ENCODE measurements at regions not wholly inside any gene's neighbourhood (a gene's known extent, or its start where the extent isn't known, plus 50 kb on each side); places are given as distances from the start of the nearest gene placed in this dataset.
"Not testable (repeated sequence)": the region's sequence is repeated elsewhere in the genome, so short reads cannot be mapped to it uniquely, and the experiment has no call there.

DNA sequence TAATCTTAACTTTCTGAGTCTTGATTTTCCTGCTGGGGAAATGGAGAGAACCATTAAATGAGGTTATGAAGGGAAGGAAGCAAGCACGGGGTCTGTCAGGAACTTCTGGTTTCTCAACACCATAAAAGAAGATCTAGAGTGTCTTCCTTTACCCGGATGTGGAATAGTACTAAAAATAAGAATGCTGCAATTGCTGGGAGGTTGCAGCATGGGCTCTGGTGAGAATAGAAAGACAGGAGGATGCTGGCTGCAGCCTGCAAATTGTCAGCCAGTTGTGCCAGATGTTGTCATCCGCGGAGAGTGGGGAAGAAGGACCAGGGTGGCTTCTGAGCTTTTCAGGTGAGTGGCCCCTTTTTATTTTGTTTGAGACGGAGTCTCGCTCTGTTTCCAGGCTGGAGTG is 69.3 kb upstream of the STC2 start:
- 98% methylated on average over 4 of the region's 6 CpGs for WGBS (ENCODE audit: insufficient coverage)
- no peak for DNase-seq (ENCODE audit: low read depth in 4 of 6, low spot score in 6 of 6)
- Histone ChIP-seq H3K36me3 (ENCODE audit: control insufficient read depth, insufficient read depth, low read length) (no peaks in the 10 kb centered on the region), H3K4me3 (ENCODE audit: low read depth, low read length) (no peak overlapping the region), H3K9me3 (ENCODE audit: control insufficient read depth, insufficient read depth, low read length) (no peaks in the 10 kb centered on the region), H3K27me3 (ENCODE audit: control insufficient read depth, insufficient read depth, low read length) (no peaks in the 10 kb centered on the region), H3K4me1 (ENCODE audit: control insufficient read depth, insufficient read depth, low read length) (peaks cover 12% of the 10 kb centered on the region), H3K27ac (ENCODE audit: low read depth, low read length) (no peak overlapping the region)

DNA sequence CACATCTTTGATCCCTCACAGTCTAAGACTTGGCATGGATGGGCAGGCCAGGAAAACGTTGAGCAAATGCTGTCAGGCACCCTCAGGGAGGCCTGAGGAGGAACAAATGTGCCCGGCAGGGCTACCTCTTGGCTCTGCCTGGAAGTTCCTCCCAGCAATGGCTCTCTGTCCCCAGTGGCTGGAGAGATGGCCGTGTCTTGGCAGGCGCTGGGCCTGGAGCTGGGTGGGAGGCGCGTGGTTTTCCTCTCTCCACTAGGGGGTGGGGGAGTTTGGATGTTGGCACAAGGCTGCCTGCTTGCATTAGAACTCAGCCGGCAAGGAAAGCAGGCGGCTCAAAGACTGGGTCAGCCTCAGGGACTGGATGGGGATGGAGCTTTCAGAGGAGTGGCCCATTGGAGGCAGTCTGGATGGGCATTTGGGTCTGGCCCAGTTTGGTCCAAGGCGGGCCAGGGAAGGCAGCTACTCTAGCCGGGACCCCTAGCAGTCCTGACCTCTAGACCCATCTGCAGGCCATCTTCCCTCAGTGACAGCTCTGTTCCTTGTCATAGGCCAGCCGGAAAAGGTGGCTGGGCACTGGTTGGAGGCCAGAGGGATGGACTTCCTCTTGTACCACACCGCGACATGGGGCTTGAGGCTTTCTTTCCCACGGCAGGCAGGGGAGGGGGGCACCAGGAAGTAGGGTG is 68.2 kb upstream of the STC2 start:
- no peaks in the 10 kb centered on the region for H3K9me3 ChIP-seq (ENCODE audit: control insufficient read depth, insufficient read depth, low read length)
- H3K4me3 ChIP-seq (ENCODE audit: low read depth, low read length): no peak overlapping the region
- H3K36me3 ChIP-seq (ENCODE audit: control insufficient read depth, insufficient read depth, low read length): no peaks in the 10 kb centered on the region
- DNase-seq (ENCODE audit: low read depth in 4 of 6, low spot score in 6 of 6): peak in 2 of 6 donors; percentile 38 to 61
- H3K4me1 ChIP-seq (ENCODE audit: control insufficient read depth, insufficient read depth, low read length): peaks cover 12% of the 10 kb centered on the region
- no peak overlapping the region for H3K27ac ChIP-seq (ENCODE audit: low read depth, low read length)
- WGBS (ENCODE audit: insufficient coverage): 66% methylated on average over 11 of the region's 14 CpGs
- no peaks in the 10 kb centered on the region for H3K27me3 ChIP-seq (ENCODE audit: control insufficient read depth, insufficient read depth, low read length)

DNA sequence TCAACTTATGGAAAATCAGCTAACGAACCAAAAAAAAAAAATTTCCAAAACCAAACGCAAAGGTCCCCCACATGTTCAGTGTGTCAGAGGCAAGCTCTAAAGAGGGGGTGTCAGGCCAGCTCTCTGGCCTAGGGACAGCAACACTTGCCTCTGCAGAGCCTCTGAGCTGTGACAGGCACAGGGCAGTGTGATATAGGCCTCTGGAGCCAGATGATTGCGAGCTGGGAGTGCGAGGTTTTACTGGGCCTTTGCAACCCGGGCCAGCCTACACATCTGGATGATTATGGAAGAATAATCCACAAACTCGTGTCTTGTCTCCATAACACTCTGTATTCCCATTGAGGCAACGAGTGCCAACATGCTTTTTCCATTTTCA is 67.7 kb upstream of the STC2 start:
- no peaks in the 10 kb centered on the region for H3K9me3 ChIP-seq (ENCODE audit: control insufficient read depth, insufficient read depth, low read length)
- H3K4me3 ChIP-seq (ENCODE audit: low read depth, low read length): no peak overlapping the region
- no peaks in the 10 kb centered on the region for H3K36me3 ChIP-seq (ENCODE audit: control insufficient read depth, insufficient read depth, low read length)
- no peak overlapping the region for H3K27ac ChIP-seq (ENCODE audit: low read depth, low read length)
- peaks cover 16% of the 10 kb centered on the region for H3K4me1 ChIP-seq (ENCODE audit: control insufficient read depth, insufficient read depth, low read length)
- 84% methylated on average over 6 of the region's 7 CpGs for WGBS (ENCODE audit: insufficient coverage)
- no peak for DNase-seq (ENCODE audit: low read depth in 4 of 6, low spot score in 6 of 6)
- no peaks in the 10 kb centered on the region for H3K27me3 ChIP-seq (ENCODE audit: control insufficient read depth, insufficient read depth, low read length)

DNA sequence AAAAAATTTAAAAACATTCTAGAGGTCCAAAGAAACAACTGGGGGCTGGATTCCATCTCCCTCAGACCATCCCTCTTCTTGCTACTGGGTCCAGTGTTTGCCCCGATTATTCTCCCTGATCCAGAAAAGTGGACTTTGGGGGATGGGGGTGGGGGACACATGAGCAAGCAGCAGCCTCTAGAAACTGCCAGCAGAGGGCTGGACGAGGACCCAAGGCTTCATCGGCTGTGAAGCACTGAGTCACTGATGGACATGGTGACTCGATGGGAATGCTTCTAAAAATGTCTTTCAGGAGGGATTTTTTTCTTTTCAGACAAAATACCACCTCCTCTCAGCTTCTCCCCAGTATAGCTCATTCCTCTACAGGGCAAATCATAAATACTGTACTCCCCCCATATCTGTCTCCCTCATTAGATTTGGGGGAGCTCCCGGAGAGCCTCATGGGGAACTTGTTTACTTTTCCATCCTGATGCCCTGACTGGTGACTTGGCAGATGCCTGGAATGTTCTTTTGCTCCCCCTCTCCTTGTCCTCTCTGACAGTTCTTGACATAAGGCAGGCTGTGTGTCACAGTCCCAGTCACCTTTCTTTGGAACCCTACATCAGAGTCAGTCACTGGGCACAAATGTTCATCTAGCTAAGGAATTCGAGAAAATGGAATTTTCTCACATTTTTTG is 67.2 kb upstream of the STC2 start:
- Histone ChIP-seq H3K27ac (ENCODE audit: low read depth, low read length) (no peak overlapping the region), H3K4me3 (ENCODE audit: low read depth, low read length) (no peak overlapping the region), H3K27me3 (ENCODE audit: control insufficient read depth, insufficient read depth, low read length) (no peaks in the 10 kb centered on the region), H3K36me3 (ENCODE audit: control insufficient read depth, insufficient read depth, low read length) (no peaks in the 10 kb centered on the region), H3K9me3 (ENCODE audit: control insufficient read depth, insufficient read depth, low read length) (no peaks in the 10 kb centered on the region), H3K4me1 (ENCODE audit: control insufficient read depth, insufficient read depth, low read length) (peaks cover 21% of the 10 kb centered on the region)
- DNase-seq (ENCODE audit: low read depth in 4 of 6, low spot score in 6 of 6): no peak
- 100% methylated on average over 2 of the region's 6 CpGs for WGBS (ENCODE audit: insufficient coverage)

DNA sequence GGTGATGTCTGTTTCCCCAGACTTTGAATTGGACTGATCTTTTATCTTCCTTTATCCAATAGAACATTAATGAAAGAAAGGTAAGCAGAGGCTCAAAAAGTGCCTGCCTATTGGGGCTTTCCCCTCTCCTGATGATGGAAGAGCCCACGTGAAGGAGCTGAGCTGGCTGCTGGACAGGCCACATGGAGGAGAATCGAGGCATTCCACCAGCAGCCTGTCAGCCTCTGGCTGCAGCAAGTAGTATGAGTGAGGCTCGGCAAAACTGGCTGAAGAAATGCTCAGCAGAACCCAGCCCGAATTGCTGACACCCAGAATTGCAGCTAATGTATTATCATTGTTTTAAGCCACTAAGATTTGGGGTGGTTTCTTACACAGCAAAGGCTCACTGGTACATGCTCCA is 66.5 kb upstream of the STC2 start:
- Histone ChIP-seq H3K27ac (ENCODE audit: low read depth, low read length) (no peak overlapping the region), H3K4me1 (ENCODE audit: control insufficient read depth, insufficient read depth, low read length) (peaks cover 23% of the 10 kb centered on the region), H3K36me3 (ENCODE audit: control insufficient read depth, insufficient read depth, low read length) (no peaks in the 10 kb centered on the region), H3K27me3 (ENCODE audit: control insufficient read depth, insufficient read depth, low read length) (no peaks in the 10 kb centered on the region), H3K9me3 (ENCODE audit: control insufficient read depth, insufficient read depth, low read length) (no peaks in the 10 kb centered on the region), H3K4me3 (ENCODE audit: low read depth, low read length) (no peak overlapping the region)
- no peak for DNase-seq (ENCODE audit: low read depth in 4 of 6, low spot score in 6 of 6)
- WGBS (ENCODE audit: insufficient coverage): 97% methylated on average over 4 of the region's 4 CpGs

DNA sequence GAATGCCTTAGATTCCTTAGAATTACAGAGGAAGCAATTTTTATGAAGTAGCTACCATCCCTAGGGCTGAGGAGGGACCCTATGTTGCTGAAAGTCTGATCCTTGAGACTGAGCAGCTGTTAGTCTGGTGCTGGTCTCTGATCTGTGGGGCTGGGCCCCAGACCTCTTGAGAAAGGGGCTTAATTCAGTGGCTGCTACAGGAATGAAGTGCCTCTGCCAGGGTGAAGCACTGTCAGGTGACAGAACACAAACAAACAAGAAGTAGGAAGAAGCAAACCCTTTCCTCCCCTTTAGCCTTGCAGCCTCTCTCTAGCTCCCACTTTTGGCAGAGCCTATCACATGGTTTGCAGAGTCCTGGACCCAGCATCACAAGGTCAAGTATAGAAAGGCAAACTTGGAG is 64.0 kb upstream of the STC2 start:
- no peak for DNase-seq (ENCODE audit: low read depth in 4 of 6, low spot score in 6 of 6)
- no peaks in the 10 kb centered on the region for H3K9me3 ChIP-seq (ENCODE audit: control insufficient read depth, insufficient read depth, low read length)

DNA sequence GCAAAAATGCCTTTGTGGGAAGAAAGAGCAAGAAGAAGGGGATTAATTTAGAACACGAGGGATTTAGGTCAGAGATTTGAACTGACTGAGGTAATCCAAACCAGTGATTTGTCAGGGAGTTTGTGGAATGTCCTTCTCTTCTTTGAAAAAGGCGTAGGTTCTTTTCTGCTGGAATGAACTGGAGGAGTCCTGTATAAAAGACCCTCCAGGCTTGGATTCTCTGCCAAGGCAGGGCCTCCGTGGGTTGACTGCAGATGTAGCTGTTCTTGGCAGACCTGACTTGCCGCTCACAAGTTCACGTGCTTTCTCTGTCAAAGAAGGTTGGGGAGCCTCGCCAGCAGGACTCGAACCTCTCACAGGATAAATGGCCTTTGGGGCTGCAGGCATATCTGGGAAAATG is 62.8 kb upstream of the STC2 start:
- Histone ChIP-seq H3K4me1 (ENCODE audit: control insufficient read depth, insufficient read depth, low read length) (peaks cover 14% of the 10 kb centered on the region), H3K36me3 (ENCODE audit: control insufficient read depth, insufficient read depth, low read length) (no peaks in the 10 kb centered on the region), H3K4me3 (ENCODE audit: low read depth, low read length) (no peak overlapping the region), H3K27me3 (ENCODE audit: control insufficient read depth, insufficient read depth, low read length) (no peaks in the 10 kb centered on the region), H3K9me3 (ENCODE audit: control insufficient read depth, insufficient read depth, low read length) (no peaks in the 10 kb centered on the region), H3K27ac (ENCODE audit: low read depth, low read length) (peak overlapping the region; percentile 75)
- DNase-seq (ENCODE audit: low read depth in 4 of 6, low spot score in 6 of 6): peak; percentile 63 to 90 (median 68)
- WGBS (ENCODE audit: insufficient coverage): 60% methylated on average over 6 of the region's 7 CpGs

More for the DNA sequence above, 64.0 kb upstream of the STC2 start:
- Histone ChIP-seq H3K27ac (ENCODE audit: low read depth, low read length) (no peak overlapping the region), H3K4me3 (ENCODE audit: low read depth, low read length) (no peak overlapping the region), H3K27me3 (ENCODE audit: control insufficient read depth, insufficient read depth, low read length) (no peaks in the 10 kb centered on the region), H3K36me3 (ENCODE audit: control insufficient read depth, insufficient read depth, low read length) (no peaks in the 10 kb centered on the region), H3K4me1 (ENCODE audit: control insufficient read depth, insufficient read depth, low read length) (peaks cover 23% of the 10 kb centered on the region)

DNA sequence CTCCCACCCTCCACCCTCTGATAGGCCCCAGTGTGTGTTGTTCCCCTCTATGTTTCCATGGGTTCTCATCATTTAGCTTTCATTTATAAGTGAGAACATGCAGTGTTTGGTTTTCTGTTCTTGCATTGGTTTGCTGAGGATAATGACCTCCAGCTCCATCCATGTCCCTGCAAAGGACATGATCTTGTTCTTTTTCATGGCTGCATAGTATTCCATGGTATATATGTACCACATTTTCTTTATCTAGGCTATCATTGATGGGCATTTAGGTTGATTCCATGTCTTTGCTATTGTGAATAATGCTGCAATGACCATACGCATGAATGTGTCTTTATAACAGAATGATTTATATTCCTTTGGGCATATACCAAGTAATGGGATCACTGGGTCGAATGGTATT is 59.1 kb upstream of the STC2 start:
- H3K4me3 ChIP-seq (ENCODE audit: low read depth, low read length); H3K9me3 ChIP-seq (ENCODE audit: control insufficient read depth, insufficient read depth, low read length); DNase-seq (ENCODE audit: low read depth in 4 of 6, low spot score in 6 of 6); H3K36me3 ChIP-seq (ENCODE audit: control insufficient read depth, insufficient read depth, low read length); H3K27me3 ChIP-seq (ENCODE audit: control insufficient read depth, insufficient read depth, low read length); H3K27ac ChIP-seq (ENCODE audit: low read depth, low read length): not testable (repeated sequence)
- WGBS (ENCODE audit: insufficient coverage): no CpG with 5 or more reads among the region's 2 CpGs
- H3K4me1 ChIP-seq (ENCODE audit: control insufficient read depth, insufficient read depth, low read length): peaks cover 11% of the 10 kb centered on the region

DNA sequence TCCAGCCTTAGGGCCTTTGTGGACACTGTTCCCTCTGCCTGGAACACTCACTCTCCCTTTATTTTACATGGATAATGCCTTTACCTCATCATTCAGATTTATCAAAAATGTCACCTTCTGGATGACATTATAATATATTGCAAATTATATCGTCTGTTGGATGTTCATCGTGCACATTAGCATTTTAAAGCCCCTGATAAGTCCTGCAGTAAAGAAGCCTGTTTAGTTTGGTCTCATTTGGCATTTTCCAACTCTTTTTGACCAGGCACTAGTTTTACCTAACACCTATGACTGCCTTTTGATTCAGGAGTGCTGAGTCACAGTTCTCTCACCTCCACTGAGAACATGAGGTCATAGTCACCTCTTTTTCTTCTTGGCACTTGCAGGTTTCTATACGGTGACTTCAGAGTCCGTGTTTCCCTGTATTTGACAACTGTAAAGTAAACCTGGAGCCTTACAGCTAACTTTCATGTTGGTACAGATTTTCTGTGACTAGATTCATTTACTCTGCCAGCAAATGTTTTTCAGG is 57.7 kb upstream of the STC2 start:
- no peak for DNase-seq (ENCODE audit: low read depth in 4 of 6, low spot score in 6 of 6)
- Histone ChIP-seq H3K27me3 (ENCODE audit: control insufficient read depth, insufficient read depth, low read length) (no peaks in the 10 kb centered on the region), H3K4me1 (ENCODE audit: control insufficient read depth, insufficient read depth, low read length) (peaks cover 7% of the 10 kb centered on the region), H3K27ac (ENCODE audit: low read depth, low read length) (no peak overlapping the region), H3K4me3 (ENCODE audit: low read depth, low read length) (no peak overlapping the region), H3K36me3 (ENCODE audit: control insufficient read depth, insufficient read depth, low read length) (no peaks in the 10 kb centered on the region), H3K9me3 (ENCODE audit: control insufficient read depth, insufficient read depth, low read length) (no peaks in the 10 kb centered on the region)
- WGBS (ENCODE audit: insufficient coverage): 100% methylated on average over 2 of the region's 4 CpGs

DNA sequence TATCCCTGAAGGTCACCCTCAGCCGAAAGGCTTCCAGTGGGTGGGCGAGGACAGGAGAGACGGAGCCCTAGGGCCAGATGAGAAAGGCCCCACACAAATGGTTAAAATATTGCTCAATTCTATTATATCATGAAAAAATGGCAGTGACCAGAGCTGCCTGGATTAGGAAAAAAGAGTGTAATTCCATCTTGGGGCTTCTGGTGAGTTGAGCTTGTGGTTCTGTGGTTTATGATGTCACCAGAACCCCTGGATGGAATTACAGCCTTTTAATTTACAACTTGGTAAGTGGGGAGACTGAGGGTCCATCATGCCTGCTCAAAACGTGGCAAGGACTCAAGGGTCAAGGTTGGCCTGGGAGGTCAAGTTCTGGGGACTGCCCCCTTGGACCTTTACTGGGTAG is 55.5 kb upstream of the STC2 start:
- H3K4me3 ChIP-seq (ENCODE audit: low read depth, low read length): no peak overlapping the region
- no peak for DNase-seq (ENCODE audit: low read depth in 4 of 6, low spot score in 6 of 6)
- no peak overlapping the region for H3K27ac ChIP-seq (ENCODE audit: low read depth, low read length)
- WGBS (ENCODE audit: insufficient coverage): 67% methylated on average over 1 of the region's 4 CpGs
- no peaks in the 10 kb centered on the region for H3K4me1 ChIP-seq (ENCODE audit: control insufficient read depth, insufficient read depth, low read length)
- no peaks in the 10 kb centered on the region for H3K27me3 ChIP-seq (ENCODE audit: control insufficient read depth, insufficient read depth, low read length)
- no peaks in the 10 kb centered on the region for H3K9me3 ChIP-seq (ENCODE audit: control insufficient read depth, insufficient read depth, low read length)
- no peaks in the 10 kb centered on the region for H3K36me3 ChIP-seq (ENCODE audit: control insufficient read depth, insufficient read depth, low read length)
